ENCODE measurements at regions not wholly inside any gene's neighbourhood (a gene's known extent, or its start where the extent isn't known, plus 50 kb on each side); places are given as distances from the start of the nearest gene placed in this dataset.

GRCh38 chr7:84389242-84389641 is 194.7 kb upstream of the SEMA3A start:
- no peak for TF ChIP-seq POLR2AphosphoS5 (IDR thresholded peaks at IDR 0.05; ENCODE audit: low read depth, low read length)
- TF ChIP-seq RAD21 (IDR thresholded peaks at IDR 0.05; ENCODE audit: low read depth): no peak
- TF ChIP-seq SP1 (IDR thresholded peaks at IDR 0.05; ENCODE audit: low read depth): no peak
- TF ChIP-seq MAX (IDR thresholded peaks at IDR 0.05): no peak
- TF ChIP-seq POLR2A (IDR thresholded peaks at IDR 0.05; ENCODE audit: borderline replicate concordance, extremely low read depth, insufficient read depth, insufficient read length): no peak
- no peak for TF ChIP-seq ZNF274 (IDR thresholded peaks at IDR 0.05; ENCODE audit: low read depth, low read length)
- TF ChIP-seq CTCF (IDR thresholded peaks at IDR 0.05 in 2 of 3, conservative IDR thresholded peaks at IDR 0.05 in 1 of 3; ENCODE audit: borderline replicate concordance in 1 of 3, insufficient read depth in 1 of 3, low read depth in 2 of 3, low read length in 2 of 3): no peak
- no peak for TF ChIP-seq REST (IDR thresholded peaks at IDR 0.05; ENCODE audit: low read depth)
- TF ChIP-seq ZFX (IDR thresholded peaks at IDR 0.05): no peak
- TF ChIP-seq CBX3 (IDR thresholded peaks at IDR 0.05; ENCODE audit: low read depth): no peak
- TF ChIP-seq FOSL1 (IDR thresholded peaks at IDR 0.05; ENCODE audit: low read depth): no peak

Data from HCT116 (cell line).